Panc1 (cell line): ENCODE measurements at regions not wholly inside any gene's neighbourhood (a gene's known extent, or its start where the extent isn't known, plus 50 kb on each side); places are given as distances from the start of the nearest gene placed in this dataset.

Experiments
- ATAC-seq: fragments of 200-7000 bp; cut with Tn5 transposase; 2 replicates; pipeline ENCODE4 v1.9.1; 2020; ENCODE audit warnings: mild to moderate bottlenecking, moderate library complexity
- BruUV-seq: library from RNA; stranded (reverse); fragments of 400-500 nt; replicated peaks from 2 replicates; lab custom pipeline; 2021; lab: Mats Ljungman, UMichigan
- CTCF ChIA-PET: fragments of 300-600 bp; sonication (Branson Sonifier 250); formaldehyde crosslinking; loops from one replicate; lab custom pipeline; 2022; ENCODE audit warnings: antibody characterized with exemption; lab: Charles Lee
- POLR2A ChIA-PET: fragments of 300-600 bp; sonication (Branson Sonifier 250); formaldehyde crosslinking; loops from one replicate; lab custom pipeline; 2022; ENCODE audit warnings: antibody characterized with exemption; lab: Charles Lee
- DNase-seq: peaks from one replicate; pipeline ENCODE4 v3.0.0-alpha.2; 2010; ENCODE audit warnings: low read depth, low spot score
- H3K27ac ChIP-seq: 2 replicates; pipeline ENCODE4 v1.5.1; 2011; ENCODE audit warnings: mild to moderate bottlenecking, low read length, inconsistent platforms
- H3K27me3 ChIP-seq: fragments of 200-500 bp; sonication (Bioruptor generic); 2 replicates; pipeline ENCODE4 v1.6.0; 2014; ENCODE audit warnings: low read length, inconsistent platforms; ENCODE audit not compliant: control insufficient read depth, insufficient read depth
- H3K36me3 ChIP-seq: fragments of 200-500 bp; sonication (Bioruptor generic); 2 replicates; pipeline ENCODE4 v1.5.1; 2014; ENCODE audit warnings: inconsistent platforms, mild to moderate bottlenecking, low read length, moderate library complexity; ENCODE audit not compliant: control insufficient read depth, insufficient read depth
- H3K4me1 ChIP-seq: 2 replicates; pipeline ENCODE4 v1.5.1; 2011; ENCODE audit warnings: inconsistent platforms, mild to moderate bottlenecking, low read length, moderate library complexity; ENCODE audit not compliant: control insufficient read depth, insufficient read depth
- H3K4me3 ChIP-seq, 2 experiments: 2 replicates each; pipeline ENCODE4 v1.5.1; 2011 to 2012; ENCODE audit warnings: low read depth in 2 of 2, low read length in 2 of 2, mild to moderate bottlenecking in 2 of 2, inconsistent platforms in 1 of 2, moderate library complexity in 1 of 2
- H3K9me3 ChIP-seq: fragments of 200-500 bp; sonication (Bioruptor generic); 2 replicates; pipeline ENCODE4 v1.5.1; 2014; ENCODE audit warnings: low read depth, mild to moderate bottlenecking, inconsistent platforms, low read length, moderate library complexity; ENCODE audit not compliant: control insufficient read depth, insufficient read depth
- POLR2AphosphoS5 ChIP-seq: IDR thresholded peaks from 2 replicates; pipeline ENCODE4 v1.6.1; 2012; ENCODE audit warnings: mild to moderate bottlenecking, low read depth, low read length, moderate library complexity
- SIN3A ChIP-seq: IDR thresholded peaks from 2 replicates; pipeline ENCODE4 v1.6.1; 2012; ENCODE audit warnings: low read depth, mild to moderate bottlenecking, low read length, moderate library complexity, borderline replicate concordance; ENCODE audit not compliant: insufficient read depth
- TCF7L2 ChIP-seq: IDR thresholded peaks from 2 replicates; pipeline ENCODE4 v1.6.1; 2011; ENCODE audit warnings: mild to moderate bottlenecking, low read depth, low read length, inconsistent platforms
- in situ Hi-C: cut with HindIII; loops from 2 replicates; pipeline ENCODE4 v1.10.0; 2016; ENCODE audit warnings: low sequenced_read_pairs, low pct_unique_long_range_greater_than_20kb
- intact Hi-C: fragments of 100-400 bp; cut with micrococcal nuclease; formaldehyde crosslinking; loops from one replicate; pipeline ENCODE4 v1.10.0; 2022; ENCODE audit not compliant: unreplicated experiment
- TF ChIP-seq, protein P1 (sequence below): fragments of 450-650 bp; IDR thresholded peaks from 2 replicates; pipeline ENCODE4 v1.5.1; 2017; ENCODE audit warnings: mild to moderate bottlenecking
- TF ChIP-seq, protein P2 (sequence below), 2 experiments: IDR thresholded peaks; 2 replicates each; pipeline ENCODE4 v1.6.1; 2011 to 2012; ENCODE audit warnings: low read depth in 2 of 2, control low read depth in 1 of 2, low read length in 1 of 2, mild to moderate bottlenecking in 1 of 2, moderate library complexity in 1 of 2; ENCODE audit not compliant: insufficient read depth in 1 of 2

DNA sequence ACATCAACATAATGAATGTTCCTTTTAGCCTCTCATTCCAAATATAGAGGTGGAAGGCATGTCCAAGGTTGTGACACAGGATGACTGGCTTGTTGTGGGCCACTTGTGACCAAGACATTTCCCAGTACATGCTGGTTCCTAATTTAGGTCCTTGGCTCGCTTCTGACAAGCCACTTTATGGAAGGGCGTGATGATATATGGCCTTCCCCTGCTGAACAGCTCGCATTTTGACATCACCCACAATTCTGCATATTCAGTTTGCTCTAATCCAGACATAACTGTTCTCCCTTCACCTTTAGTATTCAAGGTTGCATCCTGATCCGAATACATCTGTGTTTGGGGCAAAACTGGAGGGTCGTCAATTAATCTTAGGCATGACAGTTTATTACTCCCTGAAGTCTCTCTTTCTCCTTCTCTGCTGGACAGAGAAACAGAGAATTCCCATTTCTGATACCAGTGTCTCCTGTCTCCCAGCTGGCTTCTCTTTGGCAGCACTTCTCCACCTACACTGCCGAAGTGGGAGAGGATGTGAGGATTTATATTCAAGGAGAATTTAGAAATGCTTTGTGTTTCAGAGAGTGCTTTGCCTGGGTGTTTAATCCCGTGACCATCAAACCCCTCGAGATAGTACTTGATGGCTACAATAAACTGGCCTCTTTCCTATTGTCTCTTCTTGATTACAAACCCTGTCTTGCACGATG lies 815.5 kb upstream of the RBFOX1 start:
- no peaks in the 10 kb centered on the region for H3K27me3 ChIP-seq
- in situ Hi-C loops = no loop called here
- BruUV-seq = no TSS peak
- no peaks in the 10 kb centered on the region for H3K9me3 ChIP-seq
- H3K4me3 ChIP-seq = no peak overlapping the region
- DNase-seq = no peak
- CTCF ChIA-PET = no interaction called here
- no peak overlapping the region for H3K27ac ChIP-seq
- ATAC-seq = no peak
- intact Hi-C loops = no loop called here
- TF ChIP-seq, protein P1, sequence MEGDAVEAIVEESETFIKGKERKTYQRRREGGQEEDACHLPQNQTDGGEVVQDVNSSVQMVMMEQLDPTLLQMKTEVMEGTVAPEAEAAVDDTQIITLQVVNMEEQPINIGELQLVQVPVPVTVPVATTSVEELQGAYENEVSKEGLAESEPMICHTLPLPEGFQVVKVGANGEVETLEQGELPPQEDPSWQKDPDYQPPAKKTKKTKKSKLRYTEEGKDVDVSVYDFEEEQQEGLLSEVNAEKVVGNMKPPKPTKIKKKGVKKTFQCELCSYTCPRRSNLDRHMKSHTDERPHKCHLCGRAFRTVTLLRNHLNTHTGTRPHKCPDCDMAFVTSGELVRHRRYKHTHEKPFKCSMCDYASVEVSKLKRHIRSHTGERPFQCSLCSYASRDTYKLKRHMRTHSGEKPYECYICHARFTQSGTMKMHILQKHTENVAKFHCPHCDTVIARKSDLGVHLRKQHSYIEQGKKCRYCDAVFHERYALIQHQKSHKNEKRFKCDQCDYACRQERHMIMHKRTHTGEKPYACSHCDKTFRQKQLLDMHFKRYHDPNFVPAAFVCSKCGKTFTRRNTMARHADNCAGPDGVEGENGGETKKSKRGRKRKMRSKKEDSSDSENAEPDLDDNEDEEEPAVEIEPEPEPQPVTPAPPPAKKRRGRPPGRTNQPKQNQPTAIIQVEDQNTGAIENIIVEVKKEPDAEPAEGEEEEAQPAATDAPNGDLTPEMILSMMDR = no peak
- TF ChIP-seq TCF7L2 (no peak), SIN3A (no peak), POLR2AphosphoS5 (no peak)
- TF ChIP-seq, protein P2, sequence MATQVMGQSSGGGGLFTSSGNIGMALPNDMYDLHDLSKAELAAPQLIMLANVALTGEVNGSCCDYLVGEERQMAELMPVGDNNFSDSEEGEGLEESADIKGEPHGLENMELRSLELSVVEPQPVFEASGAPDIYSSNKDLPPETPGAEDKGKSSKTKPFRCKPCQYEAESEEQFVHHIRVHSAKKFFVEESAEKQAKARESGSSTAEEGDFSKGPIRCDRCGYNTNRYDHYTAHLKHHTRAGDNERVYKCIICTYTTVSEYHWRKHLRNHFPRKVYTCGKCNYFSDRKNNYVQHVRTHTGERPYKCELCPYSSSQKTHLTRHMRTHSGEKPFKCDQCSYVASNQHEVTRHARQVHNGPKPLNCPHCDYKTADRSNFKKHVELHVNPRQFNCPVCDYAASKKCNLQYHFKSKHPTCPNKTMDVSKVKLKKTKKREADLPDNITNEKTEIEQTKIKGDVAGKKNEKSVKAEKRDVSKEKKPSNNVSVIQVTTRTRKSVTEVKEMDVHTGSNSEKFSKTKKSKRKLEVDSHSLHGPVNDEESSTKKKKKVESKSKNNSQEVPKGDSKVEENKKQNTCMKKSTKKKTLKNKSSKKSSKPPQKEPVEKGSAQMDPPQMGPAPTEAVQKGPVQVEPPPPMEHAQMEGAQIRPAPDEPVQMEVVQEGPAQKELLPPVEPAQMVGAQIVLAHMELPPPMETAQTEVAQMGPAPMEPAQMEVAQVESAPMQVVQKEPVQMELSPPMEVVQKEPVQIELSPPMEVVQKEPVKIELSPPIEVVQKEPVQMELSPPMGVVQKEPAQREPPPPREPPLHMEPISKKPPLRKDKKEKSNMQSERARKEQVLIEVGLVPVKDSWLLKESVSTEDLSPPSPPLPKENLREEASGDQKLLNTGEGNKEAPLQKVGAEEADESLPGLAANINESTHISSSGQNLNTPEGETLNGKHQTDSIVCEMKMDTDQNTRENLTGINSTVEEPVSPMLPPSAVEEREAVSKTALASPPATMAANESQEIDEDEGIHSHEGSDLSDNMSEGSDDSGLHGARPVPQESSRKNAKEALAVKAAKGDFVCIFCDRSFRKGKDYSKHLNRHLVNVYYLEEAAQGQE (IDR thresholded peaks at IDR 0.05; ENCODE audit: insufficient read depth in 1 of 2, low read depth in 2 of 2, low read length in 1 of 2) = no peak
- H3K4me1 ChIP-seq = no peaks in the 10 kb centered on the region
- no peaks in the 10 kb centered on the region for H3K36me3 ChIP-seq
- POLR2A ChIA-PET = no interaction called here

DNA sequence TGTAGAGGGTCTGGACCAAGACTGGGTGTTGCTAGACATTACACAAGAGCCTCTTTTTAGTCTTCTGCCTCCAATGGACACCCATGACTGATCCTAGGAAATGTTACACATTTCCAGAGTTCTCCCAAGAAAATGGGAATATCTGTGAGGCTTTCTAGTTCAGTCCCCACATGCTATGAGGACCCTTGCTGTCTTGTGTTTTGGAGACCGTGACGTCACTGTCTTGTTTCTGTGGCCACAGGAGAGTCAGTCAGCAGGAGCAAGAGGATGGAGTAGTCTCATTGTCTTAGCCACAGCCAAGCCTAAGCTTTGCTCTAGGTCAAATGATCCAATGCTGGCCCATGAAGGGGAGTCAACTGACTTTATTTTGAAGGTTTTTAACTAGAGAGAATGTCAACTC lies 820.1 kb upstream of the RBFOX1 start:
- POLR2A ChIA-PET = no interaction called here
- TF ChIP-seq SIN3A (no peak), TCF7L2 (no peak)
- TF ChIP-seq, protein P1 = no peak
- TF ChIP-seq, protein P2 (IDR thresholded peaks at IDR 0.05; ENCODE audit: insufficient read depth in 1 of 2, low read depth in 2 of 2, low read length in 1 of 2) = no peak
- in situ Hi-C loops (no loop called here), intact Hi-C loops (no loop called here)
- H3K27ac ChIP-seq = no peak overlapping the region
- ATAC-seq (no peak), DNase-seq (no peak)
- H3K9me3 ChIP-seq = no peaks in the 10 kb centered on the region
- no peaks in the 10 kb centered on the region for H3K4me1 ChIP-seq
- no peak overlapping the region for H3K4me3 ChIP-seq
- no peaks in the 10 kb centered on the region for H3K27me3 ChIP-seq
- no peaks in the 10 kb centered on the region for H3K36me3 ChIP-seq
- CTCF ChIA-PET = no interaction called here
- no TSS peak for BruUV-seq
